Trophoblast cell (in vitro differentiated cells and primary cell): ENCODE measurements at regions not wholly inside any gene's neighbourhood (a gene's known extent, or its start where the extent isn't known, plus 50 kb on each side); places are given as distances from the start of the nearest gene placed in this dataset.

ENCODE experiments used
- DNase-seq, 2 donors: peaks; one replicate each; pipeline ENCODE4 v3.0.0-alpha.2; 2016
- H2AFZ ChIP-seq: 2 replicates; pipeline ENCODE4 v1.6.1; 2013; ENCODE audit warnings: low read length, moderate library complexity, mild to moderate bottlenecking; ENCODE audit not compliant: insufficient read depth, poor library complexity
- H2AK5ac ChIP-seq: 2 replicates; pipeline ENCODE4 v1.6.1; 2013; ENCODE audit warnings: mild to moderate bottlenecking, low read length
- H2BK120ac ChIP-seq: 2 replicates; pipeline ENCODE4 v1.6.1; 2013; ENCODE audit warnings: low read length, mild to moderate bottlenecking, moderate library complexity; ENCODE audit not compliant: insufficient read depth, poor library complexity
- H2BK12ac ChIP-seq: 2 replicates; pipeline ENCODE4 v1.6.1; 2013; ENCODE audit warnings: mild to moderate bottlenecking, low read length, moderate library complexity
- H2BK5ac ChIP-seq: 2 replicates; pipeline ENCODE4 v1.6.1; 2013; ENCODE audit warnings: low read length, low read depth, moderate library complexity, mild to moderate bottlenecking; ENCODE audit not compliant: poor library complexity
- H3K14ac ChIP-seq: 2 replicates; pipeline ENCODE4 v1.6.1; 2013; ENCODE audit warnings: mild to moderate bottlenecking, low read length
- H3K18ac ChIP-seq: 2 replicates; pipeline ENCODE4 v1.6.1; 2013; ENCODE audit warnings: mild to moderate bottlenecking, low read length
- H3K23ac ChIP-seq: 2 replicates; pipeline ENCODE4 v1.6.1; 2013; ENCODE audit warnings: low read length
- H3K27ac ChIP-seq: 2 replicates; pipeline ENCODE4 v1.5.1; 2013; ENCODE audit warnings: low read depth, mild to moderate bottlenecking, inconsistent platforms, low read length, moderate library complexity
- H3K27me3 ChIP-seq: 2 replicates; pipeline ENCODE4 v1.6.1; 2013; ENCODE audit warnings: inconsistent platforms, mild to moderate bottlenecking, low read length, moderate library complexity; ENCODE audit not compliant: insufficient read depth
- H3K36me3 ChIP-seq, 2 experiments: 1 replicate in 1 of 2; 2 replicates in 1 of 2; pipeline ENCODE4 v1.6.1; 2013; ENCODE audit warnings: low read length in 2 of 2, mild to moderate bottlenecking in 2 of 2, moderate library complexity in 1 of 2; ENCODE audit not compliant: insufficient read depth in 2 of 2, control insufficient read depth in 1 of 2
- H3K4ac ChIP-seq: 2 replicates; pipeline ENCODE4 v1.6.1; 2013; ENCODE audit warnings: low read depth, mild to moderate bottlenecking, low read length, moderate library complexity
- H3K4me1 ChIP-seq, 2 experiments: 1 replicate in 1 of 2; 2 replicates in 1 of 2; pipeline ENCODE4 v1.6.1; 2013; ENCODE audit warnings: low read length in 2 of 2, mild to moderate bottlenecking in 2 of 2, moderate library complexity in 1 of 2; ENCODE audit not compliant: insufficient read depth in 2 of 2, control insufficient read depth in 1 of 2
- H3K4me2 ChIP-seq: 2 replicates; pipeline ENCODE4 v1.6.1; 2013; ENCODE audit warnings: inconsistent platforms, mild to moderate bottlenecking, low read length, moderate library complexity
- H3K4me3 ChIP-seq: 2 replicates; pipeline ENCODE4 v1.5.1; 2013; ENCODE audit warnings: mild to moderate bottlenecking, low read depth, low read length, inconsistent platforms
- H3K79me1 ChIP-seq: one replicate; pipeline ENCODE4 v1.6.1; 2013; ENCODE audit warnings: low read length
- H3K79me2 ChIP-seq: 2 replicates; pipeline ENCODE4 v1.6.1; 2013; ENCODE audit warnings: low read length, mild to moderate bottlenecking; ENCODE audit not compliant: control insufficient read depth, insufficient read depth, poor library complexity
- H3K9ac ChIP-seq: 2 replicates; pipeline ENCODE4 v1.6.1; 2013; ENCODE audit warnings: mild to moderate bottlenecking, low read length
- H3K9me3 ChIP-seq: 2 replicates; pipeline ENCODE4 v1.6.1; 2013; ENCODE audit warnings: low read depth, mild to moderate bottlenecking, control low read depth, inconsistent platforms, low read length; ENCODE audit not compliant: insufficient read depth
- H4K12ac ChIP-seq: 2 replicates; pipeline ENCODE4 v1.6.1; 2013; ENCODE audit warnings: low read depth, mild to moderate bottlenecking, low read length, moderate library complexity
- H4K8ac ChIP-seq: 2 replicates; pipeline ENCODE4 v1.6.1; 2013; ENCODE audit warnings: low read depth, mild to moderate bottlenecking, low read length, moderate library complexity
- H4K91ac ChIP-seq: one replicate; pipeline ENCODE4 v1.6.1; 2013; ENCODE audit warnings: low read depth, mild to moderate bottlenecking, low read length, moderate library complexity
- WGBS: extraction: QIAGEN DNeasy Blood & Tissue Kit; methylation state at CpG from one replicate; pipeline ENCODE4 v1.1.7; 2013; ENCODE audit warnings: missing lambda C conversion rate; ENCODE audit not compliant: insufficient read length, insufficient coverage; ENCODE audit errors: extremely low coverage; 5-methylcytosine and 5-hydroxymethylcytosine counted together

DNA sequence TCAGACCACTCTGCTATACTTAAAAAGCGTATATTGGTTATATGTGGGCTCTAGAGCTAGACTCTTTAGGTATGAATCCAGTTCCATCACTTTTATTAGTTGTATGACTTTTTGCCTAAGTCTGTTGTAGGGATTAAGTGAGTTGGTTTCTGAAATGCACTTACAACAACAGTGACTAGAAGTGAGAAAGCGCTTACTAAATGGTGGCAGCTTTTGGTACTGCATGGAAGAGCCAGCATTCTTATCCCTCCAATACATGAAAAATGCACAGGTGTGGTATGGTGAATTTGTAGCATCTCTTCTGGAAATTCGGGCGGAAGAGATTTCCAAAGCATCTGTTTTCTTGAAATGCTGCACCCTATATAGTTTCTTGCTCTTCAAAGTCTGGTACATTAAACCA is 117.1 kb downstream of the SPANXA1 start:
- H3K9me3 ChIP-seq: no peaks in the 10 kb centered on the region
- DNase-seq: no peak
- H3K23ac ChIP-seq: no peak overlapping the region
- H4K91ac ChIP-seq: no peak overlapping the region
- H3K27ac ChIP-seq: no peak overlapping the region
- no peak overlapping the region for H3K14ac ChIP-seq
- no peak overlapping the region for H2AFZ ChIP-seq
- WGBS: no CpG with 5 or more reads among the region's 4 CpGs
- no peaks in the 10 kb centered on the region for H3K36me3 ChIP-seq
- no peak overlapping the region for H3K4me3 ChIP-seq
- no peaks in the 10 kb centered on the region for H3K79me1 ChIP-seq
- H3K4me2 ChIP-seq: no peak overlapping the region
- no peaks in the 10 kb centered on the region for H3K4me1 ChIP-seq
- H3K18ac ChIP-seq: no peak overlapping the region
- no peak overlapping the region for H3K4ac ChIP-seq
- no peak overlapping the region for H2BK12ac ChIP-seq
- H2BK120ac ChIP-seq: no peak overlapping the region
- H3K9ac ChIP-seq: no peak overlapping the region
- no peaks in the 10 kb centered on the region for H3K27me3 ChIP-seq
- H2BK5ac ChIP-seq: no peak overlapping the region
- H4K8ac ChIP-seq: no peak overlapping the region
- no peak overlapping the region for H2AK5ac ChIP-seq
- H4K12ac ChIP-seq: no peak overlapping the region
- no peaks in the 10 kb centered on the region for H3K79me2 ChIP-seq

GRCh38 chrX:141455103-141455502 is 129.4 kb downstream of the SPANXA1 start:
- no peak overlapping the region for H2BK120ac ChIP-seq
- H3K18ac ChIP-seq: no peak overlapping the region
- H3K79me2 ChIP-seq: no peaks in the 10 kb centered on the region
- H3K14ac ChIP-seq: no peak overlapping the region
- no peak overlapping the region for H3K4me2 ChIP-seq
- H3K79me1 ChIP-seq: no peaks in the 10 kb centered on the region
- no peak overlapping the region for H3K4me3 ChIP-seq
- H3K23ac ChIP-seq: no peak overlapping the region
- no peak overlapping the region for H2BK5ac ChIP-seq
- H3K9ac ChIP-seq: no peak overlapping the region
- H4K91ac ChIP-seq: no peak overlapping the region
- H4K8ac ChIP-seq: no peak overlapping the region
- H2AFZ ChIP-seq: no peak overlapping the region
- no peaks in the 10 kb centered on the region for H3K9me3 ChIP-seq
- H3K27me3 ChIP-seq: no peaks in the 10 kb centered on the region
- DNase-seq: no peak
- no peak overlapping the region for H3K27ac ChIP-seq
- no peaks in the 10 kb centered on the region for H3K4me1 ChIP-seq
- WGBS: no CpG with 5 or more reads among the region's 2 CpGs
- H3K4ac ChIP-seq: no peak overlapping the region
- H4K12ac ChIP-seq: no peak overlapping the region
- H2BK12ac ChIP-seq: no peak overlapping the region
- no peak overlapping the region for H2AK5ac ChIP-seq
- H3K36me3 ChIP-seq: no peaks in the 10 kb centered on the region

DNA sequence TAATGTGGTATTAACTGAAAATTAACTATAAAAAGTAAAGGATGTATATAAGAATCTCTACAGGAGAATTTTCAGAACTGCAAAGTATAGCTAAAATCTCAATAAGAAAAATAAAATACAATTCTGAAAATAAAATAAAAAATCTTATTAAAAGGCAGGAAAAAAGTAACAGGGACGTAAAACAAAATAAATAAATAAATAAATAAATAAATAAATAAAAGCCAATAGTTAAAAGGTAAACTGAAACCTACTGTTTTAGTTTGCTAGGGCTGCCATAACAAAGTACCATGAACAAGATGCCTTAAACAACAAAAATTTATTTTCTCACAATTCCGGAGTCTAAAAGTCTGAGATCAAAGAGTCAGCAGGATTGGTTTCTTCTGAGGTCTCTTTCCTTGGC is 140.6 kb downstream of the SPANXA1 start:
- Histone ChIP-seq H3K79me1 (no peaks in the 10 kb centered on the region), H2AFZ (no peak overlapping the region), H3K4me2 (no peak overlapping the region), H4K12ac (no peak overlapping the region), H2BK12ac (no peak overlapping the region), H2BK120ac (no peak overlapping the region), H2BK5ac (no peak overlapping the region), H2AK5ac (no peak overlapping the region), H3K4ac (no peak overlapping the region), H3K36me3 (no peaks in the 10 kb centered on the region), H3K79me2 (no peaks in the 10 kb centered on the region), H3K27me3 (no peaks in the 10 kb centered on the region), H3K14ac (no peak overlapping the region), H3K9ac (no peak overlapping the region), H3K27ac (no peak overlapping the region), H4K91ac (no peak overlapping the region), H3K4me3 (no peak overlapping the region), H3K4me1 (no peaks in the 10 kb centered on the region), H3K23ac (no peak overlapping the region), H4K8ac (no peak overlapping the region), H3K18ac (no peak overlapping the region), H3K9me3 (no peaks in the 10 kb centered on the region)
- no peak for DNase-seq
- no CpG with 5 or more reads among the region's 2 CpGs for WGBS

GRCh38 chrX:141439651-141440050 is 144.9 kb downstream of the SPANXA1 start:
- H3K36me3 ChIP-seq: no peaks in the 10 kb centered on the region
- no peaks in the 10 kb centered on the region for H3K27me3 ChIP-seq
- H4K12ac ChIP-seq: no peak overlapping the region
- H2BK12ac ChIP-seq: no peak overlapping the region
- H3K4ac ChIP-seq: no peak overlapping the region
- H2BK120ac ChIP-seq: no peak overlapping the region
- no CpG with 5 or more reads among the region's 1 CpG for WGBS
- no peak overlapping the region for H3K23ac ChIP-seq
- no peak overlapping the region for H2AFZ ChIP-seq
- H2BK5ac ChIP-seq: no peak overlapping the region
- H3K9ac ChIP-seq: no peak overlapping the region
- H3K27ac ChIP-seq: no peak overlapping the region
- DNase-seq: no peak
- H4K8ac ChIP-seq: no peak overlapping the region
- H2AK5ac ChIP-seq: no peak overlapping the region
- H3K4me2 ChIP-seq: no peak overlapping the region
- H3K4me1 ChIP-seq: no peaks in the 10 kb centered on the region
- H3K18ac ChIP-seq: no peak overlapping the region
- H4K91ac ChIP-seq: no peak overlapping the region
- no peaks in the 10 kb centered on the region for H3K79me2 ChIP-seq
- H3K9me3 ChIP-seq: no peaks in the 10 kb centered on the region
- no peak overlapping the region for H3K14ac ChIP-seq
- H3K4me3 ChIP-seq: no peak overlapping the region
- H3K79me1 ChIP-seq: no peaks in the 10 kb centered on the region
